H1 (cell line): ENCODE measurements at regions not wholly inside any gene's neighbourhood (a gene's known extent, or its start where the extent isn't known, plus 50 kb on each side); places are given as distances from the start of the nearest gene placed in this dataset.

Experiments
- CTCF ChIA-PET: fragments of 300-600 bp; sonication (Branson Sonifier 250); formaldehyde crosslinking; loops from one replicate; lab custom pipeline; 2021; ENCODE audit not compliant: partially characterized antibody; lab: Charles Lee
- POLR2A ChIA-PET: fragments of 300-600 bp; sonication (Branson Sonifier 250); formaldehyde crosslinking; loops from one replicate; lab custom pipeline; 2021; ENCODE audit warnings: inconsistent platforms; ENCODE audit not compliant: partially characterized antibody; lab: Charles Lee
- DNase-seq, 2 experiments: peaks; one replicate each; pipeline versions ENCODE4 v3.0.0 to v3.0.0-alpha.2; 2010 to 2022; ENCODE audit warnings: low spot score in 2 of 2, low read depth in 1 of 2, mixed read lengths in 1 of 2
- FAIRE-seq: peaks from 2 replicates; lab custom pipeline; 2011; peaks lifted over from hg19 to GRCh38; lab: Jason Lieb, UNC
- H2AFZ ChIP-seq: 2 replicates; pipeline ENCODE4 v1.8.1; 2012; ENCODE audit warnings: low read length, inconsistent platforms
- H2AK5ac ChIP-seq: 2 replicates; pipeline ENCODE4 v1.6.1; 2013; ENCODE audit warnings: low read depth, low read length
- H2BK120ac ChIP-seq: replicated peaks from 2 replicates; pipeline ENCODE3; 2013; ENCODE audit warnings: low read depth, low read length, inconsistent platforms
- H2BK12ac ChIP-seq: 2 replicates; pipeline ENCODE4 v1.6.1; 2013; ENCODE audit warnings: low read depth, low read length
- H2BK15ac ChIP-seq: 2 replicates; pipeline ENCODE4 v1.6.1; 2013; ENCODE audit warnings: low read length
- H2BK20ac ChIP-seq: 2 replicates; pipeline ENCODE4 v1.6.1; 2013; ENCODE audit warnings: low read length
- H2BK5ac ChIP-seq: 2 replicates; pipeline ENCODE4 v1.6.1; 2013; ENCODE audit warnings: low read depth, low read length
- H3K14ac ChIP-seq: 2 replicates; pipeline ENCODE4 v1.6.1; 2013; ENCODE audit warnings: inconsistent platforms; ENCODE audit not compliant: insufficient read length
- H3K18ac ChIP-seq: 2 replicates; pipeline ENCODE4 v1.6.1; 2013; ENCODE audit warnings: low read length; ENCODE audit errors: extremely low read depth
- H3K23ac ChIP-seq: 2 replicates; pipeline ENCODE4 v1.6.1; 2013; ENCODE audit warnings: inconsistent platforms; ENCODE audit not compliant: insufficient read length
- H3K23me2 ChIP-seq: 2 replicates; pipeline ENCODE4 v1.6.1; 2013; ENCODE audit warnings: low read depth, low read length
- H3K27ac ChIP-seq: 2 replicates; pipeline ENCODE4 v1.6.1; 2011; ENCODE audit warnings: low read depth, low read length, inconsistent platforms
- H3K27me3 ChIP-seq, 4 experiments: replicated peaks in 1 of 4; 1 replicate in 1 of 4; 2 replicates in 3 of 4; pipeline versions ENCODE4 v1.6.1 to v1.8.1; 2011 to 2013; ENCODE audit warnings: low read length in 3 of 4, mild to moderate bottlenecking in 3 of 4, inconsistent platforms in 2 of 4, mixed read lengths in 2 of 4, moderate library complexity in 1 of 4; ENCODE audit not compliant: control insufficient read depth in 3 of 4, insufficient read depth in 3 of 4; ENCODE audit errors: extremely low read depth in 1 of 4
- H3K36me3 ChIP-seq, 4 experiments: 2 replicates each; pipeline versions ENCODE4 v1.6.1 to v1.8.1; 2011 to 2013; ENCODE audit warnings: mild to moderate bottlenecking in 4 of 4, low read length in 3 of 4, moderate library complexity in 2 of 4, control low read depth in 1 of 4, inconsistent platforms in 1 of 4; ENCODE audit not compliant: insufficient read depth in 4 of 4, control insufficient read depth in 2 of 4
- H3K4ac ChIP-seq: replicated peaks from 2 replicates; pipeline ENCODE3; 2013; ENCODE audit warnings: low read length, low read depth, mixed read lengths, inconsistent platforms; ENCODE audit not compliant: insufficient read length
- H3K4me1 ChIP-seq, 4 experiments: replicated peaks in 1 of 4; 1 replicate in 1 of 4; 2 replicates in 3 of 4; pipeline versions ENCODE4 v1.6.1 to v1.8.1; 2011 to 2013; ENCODE audit warnings: low read length in 3 of 4, inconsistent platforms in 2 of 4, mixed read lengths in 1 of 4; ENCODE audit not compliant: insufficient read depth in 4 of 4, control insufficient read depth in 3 of 4
- H3K4me2 ChIP-seq, 2 experiments: 2 replicates each; pipeline versions ENCODE4 v1.6.1 to v1.8.1; 2011 to 2013; ENCODE audit warnings: low read depth in 2 of 2, low read length in 2 of 2, control low read depth in 1 of 2, inconsistent platforms in 1 of 2, mild to moderate bottlenecking in 1 of 2; ENCODE audit not compliant: insufficient read depth in 1 of 2
- H3K4me3 ChIP-seq, 4 experiments: fragments of 200-600, 300-600 bp in 1 of 4; sonication (generic), shearing (Covaris generic), sonication (Bioruptor Twin) in 1 of 4; 2 replicates each; pipeline versions ENCODE4 v1.5.1 to v1.8.1; 2011 to 2016; ENCODE audit warnings: low read length in 4 of 4, low read depth in 3 of 4, control low read depth in 2 of 4, inconsistent platforms in 2 of 4, mild to moderate bottlenecking in 2 of 4, mixed read lengths in 1 of 4, moderate library complexity in 1 of 4; ENCODE audit not compliant: insufficient read depth in 2 of 4; ENCODE audit errors: extremely low read depth in 1 of 4
- H3K56ac ChIP-seq: replicated peaks from 2 replicates; pipeline ENCODE3; 2013; ENCODE audit warnings: low read depth, mild to moderate bottlenecking, mixed read lengths, low read length, inconsistent platforms; ENCODE audit not compliant: insufficient read length
- H3K79me1 ChIP-seq: 2 replicates; pipeline ENCODE4 v1.6.1; 2013; ENCODE audit warnings: low read depth, low read length, control low read depth
- H3K79me2 ChIP-seq, 2 experiments: 2 replicates each; pipeline versions ENCODE4 v1.6.1 to v1.8.1; 2012 to 2013; ENCODE audit warnings: low read length in 2 of 2, mild to moderate bottlenecking in 2 of 2, inconsistent platforms in 1 of 2; ENCODE audit not compliant: insufficient read depth in 2 of 2, control insufficient read depth in 1 of 2
- H3K9ac ChIP-seq, 4 experiments: replicated peaks in 1 of 4; 1 replicate in 1 of 4; 2 replicates in 3 of 4; pipeline versions ENCODE4 v1.6.1 to v1.8.1; 2011 to 2013; ENCODE audit warnings: low read depth in 3 of 4, low read length in 3 of 4, control low read depth in 2 of 4, mild to moderate bottlenecking in 2 of 4, moderate library complexity in 2 of 4, inconsistent platforms in 1 of 4; ENCODE audit errors: extremely low read depth in 1 of 4
- H3K9me3 ChIP-seq, 2 experiments: 2 replicates each; pipeline versions ENCODE4 v1.6.1 to v1.8.1; 2012 to 2013; ENCODE audit warnings: mild to moderate bottlenecking in 2 of 2, moderate library complexity in 2 of 2, control low read depth in 1 of 2, inconsistent platforms in 1 of 2, low read depth in 1 of 2, low read length in 1 of 2, mixed read lengths in 1 of 2; ENCODE audit not compliant: insufficient read depth in 2 of 2
- H4K20me1 ChIP-seq, 2 experiments: replicated peaks in 1 of 2; 2 replicates each; pipeline versions ENCODE3 to v1.8.1; 2011 to 2013; ENCODE audit warnings: inconsistent platforms in 2 of 2, low read length in 2 of 2, mild to moderate bottlenecking in 1 of 2; ENCODE audit not compliant: insufficient read depth in 2 of 2, control insufficient read depth in 1 of 2
- H4K5ac ChIP-seq: 2 replicates; pipeline ENCODE4 v1.6.1; 2013; ENCODE audit warnings: low read length, low read depth, mixed read lengths, inconsistent platforms; ENCODE audit not compliant: insufficient read length
- H4K8ac ChIP-seq: 2 replicates; pipeline ENCODE4 v1.8.0; 2013; ENCODE audit warnings: mild to moderate bottlenecking, moderate library complexity, low read length, inconsistent platforms; ENCODE audit not compliant: insufficient read depth; ENCODE audit errors: extremely low read depth
- H4K91ac ChIP-seq: replicated peaks from 2 replicates; pipeline ENCODE3; 2013; ENCODE audit warnings: low read length, mixed read lengths, inconsistent platforms; ENCODE audit not compliant: insufficient read length
- GTF2F1 ChIP-seq: IDR thresholded peaks from 2 replicates; pipeline ENCODE4 v1.6.1; 2012; ENCODE audit warnings: low read depth, low read length, improper control_type of control experiment, borderline replicate concordance
- JUN ChIP-seq: IDR thresholded peaks from 2 replicates; pipeline ENCODE4 v1.6.1; 2011; ENCODE audit warnings: low read depth, mild to moderate bottlenecking, improper control_type of control experiment, low read length
- KDM5A ChIP-seq: fragments of 200-600 bp; IDR thresholded peaks from 2 replicates; pipeline ENCODE4 v1.7.1; 2012; ENCODE audit warnings: mild to moderate bottlenecking, low read length, inconsistent platforms, mixed read lengths
- SIN3A ChIP-seq, 2 experiments: IDR thresholded peaks in 1 of 2; conservative IDR thresholded peaks in 1 of 2; 2 replicates each; pipeline ENCODE4 v1.6.1; 2011 to 2012; ENCODE audit warnings: low read length in 2 of 2, improper control_type of control experiment in 1 of 2, low read depth in 1 of 2, mild to moderate bottlenecking in 1 of 2
- WGBS, 2 experiments: shearing (Covaris generic) in 1 of 2; methylation state at CpG; one replicate each; pipeline versions ENCODE4 v1.1.6 to v1.1.7; 2013 to 2015; ENCODE audit warnings: low lambda C conversion rate in 2 of 2, mixed read lengths in 2 of 2, inconsistent platforms in 1 of 2, low coverage in 1 of 2, missing lambda C conversion rate in 1 of 2; ENCODE audit not compliant: insufficient replicate concordance in 2 of 2, insufficient coverage in 1 of 2, insufficient read length in 1 of 2; ENCODE audit errors: extremely low coverage in 1 of 2, missing lambda C conversion rate in 1 of 2; 5-methylcytosine and 5-hydroxymethylcytosine counted together

GRCh38 chr1:244264163-244264562 is 187.5 kb downstream of the ADSS2 start:
- H3K27ac ChIP-seq, result no peak overlapping the region
- no peak overlapping the region for H3K4me2 ChIP-seq
- FAIRE-seq, result no peak
- no peak overlapping the region for H3K18ac ChIP-seq
- no peak overlapping the region for H4K91ac ChIP-seq
- no peak overlapping the region for H3K4ac ChIP-seq
- H3K27me3 ChIP-seq, result no peaks in the 10 kb centered on the region
- DNase-seq, result no peak
- H3K4me1 ChIP-seq, result no peaks in the 10 kb centered on the region
- H3K79me1 ChIP-seq, result no peaks in the 10 kb centered on the region
- H3K56ac ChIP-seq, result no peak overlapping the region
- H2AFZ ChIP-seq, result no peak overlapping the region
- TF ChIP-seq KDM5A, result no peak
- no peak for TF ChIP-seq SIN3A (conservative IDR thresholded peaks at IDR 0.05 in 1 of 2, IDR thresholded peaks at IDR 0.05 in 1 of 2; ENCODE audit: low read depth in 1 of 2, low read length in 2 of 2)
- no peak for TF ChIP-seq JUN
- TF ChIP-seq GTF2F1, result no peak
- no peak overlapping the region for H2BK5ac ChIP-seq
- no peaks in the 10 kb centered on the region for H3K36me3 ChIP-seq
- no peaks in the 10 kb centered on the region for H3K79me2 ChIP-seq
- H4K5ac ChIP-seq, result no peak overlapping the region
- no peak overlapping the region for H3K4me3 ChIP-seq
- CTCF ChIA-PET, result interaction anchor here (0.8 kb wide), 1 partner anchor 966 kb away, joined by 3 read pairs; no protein-coding TSS in a partner anchor
- no peak overlapping the region for H2BK15ac ChIP-seq
- no peak overlapping the region for H4K8ac ChIP-seq
- H3K23me2 ChIP-seq, result no peaks in the 10 kb centered on the region
- 98% methylated on average over 3 of the region's 3 CpGs; no CpG with 5 or more reads in 1 of the 2 experiments for WGBS, 2 experiments
- no peaks in the 10 kb centered on the region for H4K20me1 ChIP-seq
- no peak overlapping the region for H3K14ac ChIP-seq
- no peak overlapping the region for H2AK5ac ChIP-seq
- no peaks in the 10 kb centered on the region for H3K9me3 ChIP-seq
- no peak overlapping the region for H2BK20ac ChIP-seq
- H3K9ac ChIP-seq, result no peak overlapping the region
- no peak overlapping the region for H2BK120ac ChIP-seq
- no peak overlapping the region for H2BK12ac ChIP-seq
- POLR2A ChIA-PET, result interaction anchor here (0.6 kb wide), 1 partner anchor 199 kb away, joined by 4 read pairs; no protein-coding TSS in a partner anchor
- no peak overlapping the region for H3K23ac ChIP-seq
